Bronchial epithelial cell (primary cell): ENCODE measurements at regions not wholly inside any gene's neighbourhood (a gene's known extent, or its start where the extent isn't known, plus 50 kb on each side); places are given as distances from the start of the nearest gene placed in this dataset.
A peak's percentile ranks its signal among the peaks of the same experiment; 100 is the strongest.

Experiments used
- DNase-seq: peaks from one replicate; pipeline ENCODE4 v3.0.0-alpha.2; 2010; ENCODE audit warnings: low read depth
- FAIRE-seq: peaks from 2 replicates; lab custom pipeline; 2011; peaks lifted over from hg19 to GRCh38; lab: Jason Lieb, UNC
- H3K27me3 ChIP-seq: 2 replicates; pipeline ENCODE4 v1.5.1; 2011; ENCODE audit warnings: low read length; ENCODE audit not compliant: control insufficient read depth, insufficient read depth
- H3K36me3 ChIP-seq: 2 replicates; pipeline ENCODE4 v1.5.1; 2011; ENCODE audit warnings: low read length; ENCODE audit not compliant: control insufficient read depth, insufficient read depth
- H3K4me3 ChIP-seq: 2 replicates; pipeline ENCODE4 v1.5.1; 2011; ENCODE audit warnings: mild to moderate bottlenecking, low read depth, low read length, control low read depth
- TF ChIP-seq, protein P1 (sequence below): IDR thresholded peaks from 2 replicates; pipeline ENCODE4 v1.5.1; 2011; ENCODE audit warnings: mild to moderate bottlenecking, moderate library complexity, low read length, control low read depth, inconsistent platforms; ENCODE audit not compliant: insufficient read depth, severe bottlenecking

GRCh38 chr13:90455067-90455466 is 892.4 kb upstream of the MIR17HG start:
- Histone ChIP-seq H3K4me3 (no peak overlapping the region), H3K36me3 (no peaks in the 10 kb centered on the region), H3K27me3 (no peaks in the 10 kb centered on the region)
- DNase-seq: no peak
- TF ChIP-seq, protein P1, sequence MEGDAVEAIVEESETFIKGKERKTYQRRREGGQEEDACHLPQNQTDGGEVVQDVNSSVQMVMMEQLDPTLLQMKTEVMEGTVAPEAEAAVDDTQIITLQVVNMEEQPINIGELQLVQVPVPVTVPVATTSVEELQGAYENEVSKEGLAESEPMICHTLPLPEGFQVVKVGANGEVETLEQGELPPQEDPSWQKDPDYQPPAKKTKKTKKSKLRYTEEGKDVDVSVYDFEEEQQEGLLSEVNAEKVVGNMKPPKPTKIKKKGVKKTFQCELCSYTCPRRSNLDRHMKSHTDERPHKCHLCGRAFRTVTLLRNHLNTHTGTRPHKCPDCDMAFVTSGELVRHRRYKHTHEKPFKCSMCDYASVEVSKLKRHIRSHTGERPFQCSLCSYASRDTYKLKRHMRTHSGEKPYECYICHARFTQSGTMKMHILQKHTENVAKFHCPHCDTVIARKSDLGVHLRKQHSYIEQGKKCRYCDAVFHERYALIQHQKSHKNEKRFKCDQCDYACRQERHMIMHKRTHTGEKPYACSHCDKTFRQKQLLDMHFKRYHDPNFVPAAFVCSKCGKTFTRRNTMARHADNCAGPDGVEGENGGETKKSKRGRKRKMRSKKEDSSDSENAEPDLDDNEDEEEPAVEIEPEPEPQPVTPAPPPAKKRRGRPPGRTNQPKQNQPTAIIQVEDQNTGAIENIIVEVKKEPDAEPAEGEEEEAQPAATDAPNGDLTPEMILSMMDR: no peak
- FAIRE-seq: no peak

- Histone ChIP-seq H3K27me3 (no peaks in the 10 kb centered on the region), H3K4me3 (no peak overlapping the region), H3K36me3 (no peaks in the 10 kb centered on the region)
- DNase-seq (no peak), FAIRE-seq (no peak)
- TF ChIP-seq, protein P1: no peak
These were observed 891.7 kb upstream of the MIR17HG start for GRCh38 chr13:90455823-90456222.

DNA sequence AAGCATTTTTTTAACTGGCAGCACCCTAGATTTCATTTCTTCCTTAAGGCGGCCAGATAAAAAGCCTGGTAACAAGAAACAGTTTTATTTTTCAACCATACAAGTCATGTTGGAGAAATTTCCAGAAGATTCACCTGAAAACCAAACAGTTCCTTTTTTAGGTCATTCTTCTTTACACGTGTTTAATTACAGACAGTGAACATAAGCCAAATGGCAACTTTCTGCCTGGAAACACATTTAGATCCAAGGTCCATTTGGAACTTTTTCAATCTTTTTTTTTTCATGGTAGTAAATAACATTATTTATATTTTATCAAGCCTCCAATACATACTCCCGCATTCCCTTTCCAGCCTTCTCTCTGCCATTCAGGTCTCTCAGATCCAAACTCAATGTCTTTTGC is 886.1 kb upstream of the MIR17HG start:
- TF ChIP-seq, protein P1: no peak
- DNase-seq: no peak
- FAIRE-seq: no peak
- H3K4me3 ChIP-seq: no peak overlapping the region
- H3K27me3 ChIP-seq: no peaks in the 10 kb centered on the region
- no peaks in the 10 kb centered on the region for H3K36me3 ChIP-seq

DNA sequence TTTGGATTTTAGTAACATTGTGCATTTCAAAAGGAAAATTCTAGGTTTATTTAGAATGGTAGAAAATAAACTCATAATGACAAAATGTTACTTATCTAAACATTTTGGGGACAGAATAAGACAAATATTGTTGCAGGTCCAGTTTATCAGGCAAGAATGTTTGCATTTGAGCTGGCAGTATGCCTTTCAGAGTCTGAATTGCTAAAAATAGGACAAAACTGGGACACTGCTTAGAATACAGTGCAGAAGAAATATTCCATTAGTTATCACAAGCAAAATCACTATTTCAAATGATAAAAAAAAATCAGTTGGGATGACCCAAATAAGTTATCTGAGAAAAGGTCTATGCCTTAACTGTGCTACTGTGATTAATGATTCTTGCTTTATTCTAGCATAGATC is 870.3 kb upstream of the MIR17HG start:
- Histone ChIP-seq H3K4me3 (no peak overlapping the region), H3K36me3 (no peaks in the 10 kb centered on the region), H3K27me3 (no peaks in the 10 kb centered on the region)
- TF ChIP-seq, protein P1: no peak
- FAIRE-seq (no peak), DNase-seq (no peak)

- H3K27me3 ChIP-seq: no peaks in the 10 kb centered on the region
- DNase-seq (no peak), FAIRE-seq (no peak)
- no peaks in the 10 kb centered on the region for H3K36me3 ChIP-seq
- TF ChIP-seq, protein P1: no peak
- H3K4me3 ChIP-seq: no peak overlapping the region
These were observed 863.6 kb upstream of the MIR17HG start for GRCh38 chr13:90483906-90484305.

DNA sequence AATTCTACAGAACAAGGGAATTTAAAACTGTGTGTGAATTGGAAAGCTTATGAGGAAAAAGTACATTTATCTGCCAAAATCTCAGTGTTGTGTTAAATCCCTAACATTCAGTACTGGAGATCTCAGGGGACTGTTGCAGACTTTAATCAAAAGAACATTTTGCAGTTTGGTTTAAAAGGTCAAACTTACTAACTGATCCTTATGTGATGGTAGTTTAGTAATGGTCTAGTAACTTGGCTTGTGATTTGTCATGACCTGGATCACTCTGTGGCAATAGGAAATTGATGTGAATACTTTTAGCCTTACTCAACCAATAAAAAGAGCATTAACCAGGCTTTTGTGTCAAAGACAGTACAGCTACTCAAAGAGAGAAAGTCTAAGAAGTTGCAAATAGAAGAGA is 862.1 kb upstream of the MIR17HG start:
- TF ChIP-seq, protein P1: no peak
- Histone ChIP-seq H3K4me3 (no peak overlapping the region), H3K36me3 (no peaks in the 10 kb centered on the region), H3K27me3 (no peaks in the 10 kb centered on the region)
- peak; percentile 68 for DNase-seq
- FAIRE-seq: no peak
